GM21390 (cell line): ENCODE measurements at regions not wholly inside any gene's neighbourhood (a gene's known extent, or its start where the extent isn't known, plus 50 kb on each side); places are given as distances from the start of the nearest gene placed in this dataset.

Experiments
- ATAC-seq: cut with Tn5 transposase; IDR thresholded peaks from one replicate; pipeline ENCODE4 v1.9.1; 2021; ENCODE audit not compliant: unreplicated experiment

GRCh38 chr7:131745390-131746248 is 189.2 kb upstream of the PODXL start:
- ATAC-seq = no peak

GRCh38 chr7:131741446-131741845 is 185.0 kb upstream of the PODXL start:
- ATAC-seq = no peak

GRCh38 chr7:131737746-131738465 is 181.5 kb upstream of the PODXL start:
- ATAC-seq = no peak

GRCh38 chr7:131735101-131735500 is 178.7 kb upstream of the PODXL start:
- no peak for ATAC-seq

DNA sequence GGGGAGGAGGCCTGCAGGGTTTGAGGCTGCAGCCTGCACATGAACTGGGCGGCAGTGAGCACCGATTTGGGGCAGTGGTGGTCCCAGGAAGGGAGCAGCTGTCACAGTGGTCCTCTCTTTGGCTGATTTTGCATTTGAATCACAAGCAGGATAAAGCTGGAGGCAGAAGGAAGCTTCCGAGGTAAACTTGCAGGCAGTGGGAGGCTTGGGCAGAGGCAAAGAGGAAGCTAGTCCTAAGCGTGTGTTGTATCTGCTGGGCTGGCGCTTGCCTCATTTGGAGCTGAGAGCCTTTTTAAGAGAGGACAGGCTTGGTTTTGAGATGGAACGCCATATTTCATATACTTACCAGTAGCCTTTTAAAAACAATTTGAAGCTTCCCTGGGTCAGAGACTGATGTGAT is 177.2 kb upstream of the PODXL start:
- no peak for ATAC-seq

- no peak for ATAC-seq
These were observed 170.8 kb upstream of the PODXL start for GRCh38 chr7:131727189-131727588.

DNA sequence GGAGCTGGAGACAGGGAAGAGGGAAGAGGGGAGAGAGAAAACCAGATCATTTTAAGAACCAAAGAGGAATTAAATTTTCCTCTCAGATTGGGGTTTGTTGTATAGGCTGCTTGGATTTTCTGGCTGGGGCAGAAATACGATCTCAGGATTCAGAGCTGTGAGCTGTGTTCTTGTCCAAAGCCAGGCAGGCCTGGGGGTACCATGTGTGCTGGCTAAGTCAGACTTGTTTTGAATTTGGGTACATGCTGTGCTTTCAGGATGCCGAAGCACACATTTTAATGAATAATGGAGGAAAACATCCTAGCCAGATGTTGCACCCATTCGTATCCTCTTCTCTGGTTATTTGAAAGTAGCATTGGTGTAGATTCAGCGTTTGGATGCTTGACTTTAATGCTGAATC is 170.3 kb upstream of the PODXL start:
- no peak for ATAC-seq

GRCh38 chr7:131726031-131726430 is 169.6 kb upstream of the PODXL start:
- no peak for ATAC-seq

GRCh38 chr7:131724776-131725345 is 168.4 kb upstream of the PODXL start:
- no peak for ATAC-seq

GRCh38 chr7:131723926-131724325 is 167.5 kb upstream of the PODXL start:
- no peak for ATAC-seq

- ATAC-seq = no peak
These were observed 165.9 kb upstream of the PODXL start for GRCh38 chr7:131722371-131722770.

DNA sequence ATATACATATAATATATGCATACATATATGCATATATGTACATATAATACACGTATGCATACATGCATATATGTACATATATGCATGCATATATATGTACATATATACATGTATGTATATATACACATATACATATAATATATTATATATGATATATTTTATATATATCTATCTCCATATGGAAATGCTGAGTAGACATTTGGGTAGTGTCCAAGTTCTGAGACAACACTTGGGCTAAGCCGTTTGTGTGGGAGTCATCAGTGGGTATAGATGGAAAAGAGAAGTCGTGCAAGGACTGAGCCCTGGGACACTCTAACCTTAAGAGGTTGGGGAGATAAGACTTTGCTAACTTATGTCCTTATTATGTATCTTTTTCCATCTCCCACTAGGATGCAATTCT is 165.2 kb upstream of the PODXL start:
- ATAC-seq = no peak

GRCh38 chr7:131720703-131721102 is 164.3 kb upstream of the PODXL start:
- ATAC-seq = no peak

DNA sequence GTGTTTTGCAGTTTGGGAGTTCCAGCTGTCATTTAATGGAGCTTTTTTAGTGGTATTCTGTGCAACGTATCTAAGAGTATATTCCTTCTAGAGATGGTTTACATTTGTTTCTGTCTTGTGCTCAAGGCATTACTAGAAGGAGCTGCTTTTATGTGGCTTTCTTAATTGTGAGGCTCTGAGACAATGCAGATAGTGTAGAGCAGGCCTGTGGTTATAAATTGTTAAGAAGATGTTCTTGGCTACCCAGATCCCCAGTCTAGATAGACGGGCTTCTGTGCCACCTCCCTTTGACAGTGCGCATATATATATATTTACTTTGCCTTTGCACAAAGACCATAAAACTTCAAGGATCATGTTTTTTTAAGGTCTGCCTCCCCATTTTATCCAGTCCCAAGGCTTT is 160.8 kb upstream of the PODXL start:
- ATAC-seq = no peak

DNA sequence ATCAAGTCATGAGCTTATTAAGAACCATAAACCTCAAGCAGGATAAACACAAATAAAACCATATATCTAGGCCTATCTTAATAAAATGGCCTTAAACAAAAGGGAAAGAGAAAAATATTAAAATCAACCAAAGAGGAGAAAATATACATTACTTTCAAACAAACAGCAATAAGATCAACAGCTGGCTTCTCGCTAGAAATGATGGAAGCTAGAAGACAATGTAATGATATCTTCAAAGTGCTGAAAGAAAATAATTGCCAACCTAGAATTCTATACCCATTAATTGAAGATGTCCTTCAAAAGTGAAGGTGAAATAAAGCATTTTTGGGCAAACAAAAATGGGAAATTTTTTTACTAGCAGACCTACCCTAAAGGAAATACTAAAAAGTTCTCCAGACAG is 142.9 kb upstream of the PODXL start:
- no peak for ATAC-seq

DNA sequence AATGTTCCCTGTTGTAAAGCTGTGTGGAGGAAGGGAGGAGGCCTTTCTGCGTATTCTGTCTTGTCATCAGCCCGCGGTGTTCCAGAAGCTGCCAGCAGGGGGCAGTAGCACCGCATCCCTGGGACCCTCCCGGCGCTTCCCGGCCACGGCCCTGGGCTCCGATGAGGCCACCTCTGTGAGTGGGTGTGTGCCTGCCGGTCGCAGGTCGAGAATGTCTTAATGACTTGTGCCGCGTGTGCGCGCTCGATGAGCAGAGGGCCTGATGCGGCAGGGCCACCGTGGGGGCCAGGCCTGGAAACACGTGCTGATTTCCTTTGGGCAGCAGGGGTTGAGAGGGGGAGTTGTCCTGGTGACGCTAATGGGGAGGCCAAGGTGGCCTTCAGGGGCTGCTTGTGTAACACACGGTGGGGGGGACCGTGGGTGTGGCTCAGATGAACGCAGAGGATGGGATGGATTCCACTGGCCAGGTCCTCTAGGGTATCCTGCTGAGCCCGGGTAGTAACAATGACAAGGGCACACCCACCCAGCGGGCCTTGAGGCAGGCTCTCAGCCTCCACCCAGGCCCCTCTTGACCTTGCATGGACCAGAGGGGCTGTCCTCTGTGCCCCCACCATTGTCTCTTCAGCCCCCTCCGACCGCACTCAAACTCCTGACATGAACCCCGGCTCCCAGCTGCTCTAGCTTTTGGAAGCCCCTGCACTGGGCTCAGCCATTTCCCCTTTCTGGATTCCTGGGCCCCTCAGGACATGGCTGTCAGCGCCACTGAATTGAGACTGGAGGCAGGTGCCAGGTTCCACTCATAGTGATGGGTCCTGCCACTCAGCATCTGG is 135.9 kb upstream of the PODXL start:
- ATAC-seq = no peak

- no peak for ATAC-seq
These were observed 135.2 kb upstream of the PODXL start for GRCh38 chr7:131691454-131692130.

- no peak for ATAC-seq
These were observed 134.0 kb upstream of the PODXL start for GRCh38 chr7:131690441-131690840.

GRCh38 chr7:131689662-131690234 is 133.3 kb upstream of the PODXL start:
- ATAC-seq = no peak
